ENCODE measurements at regions not wholly inside any gene's neighbourhood (a gene's known extent, or its start where the extent isn't known, plus 50 kb on each side); places are given as distances from the start of the nearest gene placed in this dataset.

GRCh38 chr7:24427048-24427447, 143.1 kb downstream of the NPY start:
- no peaks in the 10 kb centered on the region for H3K79me2 ChIP-seq (ENCODE audit: control insufficient read depth, insufficient read depth, low read length)
- ChIA-PET POLR2A (no interaction called here), CTCF (no interaction called here)
- no peak overlapping the region for H2AFZ ChIP-seq (ENCODE audit: insufficient read depth, low read depth, low read length, poor library complexity, severe bottlenecking)
- no peak overlapping the region for H3K27ac Mint-ChIP-seq
- WGBS (ENCODE audit: insufficient coverage) = 67% methylated on average over 1 of the region's 2 CpGs
- TF ChIP-seq EZH2 (IDR thresholded peaks at IDR 0.05; ENCODE audit: borderline replicate concordance, insufficient read depth, low read depth, low read length, poor library complexity, severe bottlenecking) = no peak
- no peak for TF ChIP-seq CTCF (IDR thresholded peaks at IDR 0.05)
- ATAC-seq (ENCODE audit: low read depth) = no peak
- no peaks in the 10 kb centered on the region for H3K4me1 Mint-ChIP-seq
- no peak overlapping the region for H3K9ac ChIP-seq (ENCODE audit: low read length)
- no peaks in the 10 kb centered on the region for H3K36me3 ChIP-seq (replicated peaks in 1 of 2; ENCODE audit: control extremely low read depth in 1 of 2, control insufficient read depth in 1 of 2, extremely low read depth in 1 of 2, insufficient read depth in 2 of 2, low read length in 1 of 2)
- no peak overlapping the region for H3K4me3 Mint-ChIP-seq
- peaks cover 2% of the 10 kb centered on the region for H3K9me3 Mint-ChIP-seq (ENCODE audit: insufficient read depth)
- H3K4me3 ChIP-seq (ENCODE audit: control extremely low read depth in 1 of 5, extremely low read depth in 1 of 5, insufficient read depth in 1 of 5, low read depth in 2 of 5, low read length in 4 of 5) = no peak overlapping the region
- no peaks in the 10 kb centered on the region for H3K4me1 ChIP-seq (ENCODE audit: control insufficient read depth in 2 of 2, insufficient read depth in 2 of 2, low read length in 2 of 2)
- no peak for DNase-seq
- peaks cover 12% of the 10 kb centered on the region for H3K27me3 Mint-ChIP-seq
- no peak overlapping the region for H3K27ac ChIP-seq (ENCODE audit: low read length in 2 of 2)
- no peak overlapping the region for H3K4me2 ChIP-seq (replicated peaks; ENCODE audit: low read depth, low read length, poor library complexity, severe bottlenecking)
- H4K20me1 ChIP-seq (ENCODE audit: control insufficient read depth, insufficient read depth, low read length, poor library complexity, severe bottlenecking) = no peaks in the 10 kb centered on the region
- intact Hi-C loops (cut with micrococcal nuclease) = no loop called here
- peaks cover 0 to 4% (median 0%) of the 10 kb centered on the region in 4 experiments for H3K27me3 ChIP-seq (replicated peaks in 1 of 4; ENCODE audit: control extremely low read depth in 1 of 4, control insufficient read depth in 3 of 4, insufficient read depth in 4 of 4, low read length in 3 of 4)
- H3K9me3 ChIP-seq (ENCODE audit: control extremely low read depth in 1 of 3, control insufficient read depth in 2 of 3, insufficient read depth in 1 of 3, low read length in 2 of 3) = peaks cover 0 to 12% (median 7%) of the 10 kb centered on the region in 3 donors

DNA sequence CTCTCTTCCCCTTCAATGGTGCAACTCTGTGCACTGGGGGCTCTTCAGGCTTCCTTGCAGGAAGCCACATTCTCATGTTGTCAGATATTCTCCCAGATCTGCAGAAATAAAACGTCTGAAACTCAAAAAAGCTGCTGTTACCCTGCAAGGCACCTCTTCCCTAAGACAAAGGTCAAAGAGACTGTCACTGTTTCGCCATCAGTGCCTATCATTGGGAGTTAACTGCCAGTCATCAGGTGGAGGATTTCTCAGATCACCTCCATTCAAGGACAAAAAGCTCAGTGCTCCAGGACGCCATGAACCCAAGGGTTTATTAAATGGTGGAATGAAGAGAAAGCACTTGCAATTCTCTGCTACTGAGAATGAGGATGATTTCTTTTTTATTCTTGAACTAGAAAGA, 144.6 kb upstream of the PALS2 start:
- intact Hi-C loops (cut with micrococcal nuclease) = no loop called here
- ChIA-PET CTCF (no interaction called here), POLR2A (no interaction called here)
- Mint-ChIP-seq H3K9me3 (ENCODE audit: insufficient read depth) (peaks cover 2% of the 10 kb centered on the region), H3K27me3 (peaks cover 12% of the 10 kb centered on the region), H3K4me1 (no peaks in the 10 kb centered on the region), H3K27ac (no peak overlapping the region), H3K4me3 (no peak overlapping the region)
- H3K9me3 ChIP-seq (ENCODE audit: control extremely low read depth in 1 of 3, control insufficient read depth in 2 of 3, insufficient read depth in 1 of 3, low read length in 2 of 3) = peaks cover 0 to 12% (median 7%) of the 10 kb centered on the region in 3 donors
- H2AFZ ChIP-seq (ENCODE audit: insufficient read depth, low read depth, low read length, poor library complexity, severe bottlenecking) = no peak overlapping the region
- H4K20me1 ChIP-seq (ENCODE audit: control insufficient read depth, insufficient read depth, low read length, poor library complexity, severe bottlenecking) = no peaks in the 10 kb centered on the region
- no peaks in the 10 kb centered on the region for H3K36me3 ChIP-seq (replicated peaks in 1 of 2; ENCODE audit: control extremely low read depth in 1 of 2, control insufficient read depth in 1 of 2, extremely low read depth in 1 of 2, insufficient read depth in 2 of 2, low read length in 1 of 2)
- no peak overlapping the region for H3K4me2 ChIP-seq (replicated peaks; ENCODE audit: low read depth, low read length, poor library complexity, severe bottlenecking)
- peaks cover 0 to 4% (median 0%) of the 10 kb centered on the region in 4 experiments for H3K27me3 ChIP-seq (replicated peaks in 1 of 4; ENCODE audit: control extremely low read depth in 1 of 4, control insufficient read depth in 3 of 4, insufficient read depth in 4 of 4, low read length in 3 of 4)
- no peaks in the 10 kb centered on the region for H3K79me2 ChIP-seq (ENCODE audit: control insufficient read depth, insufficient read depth, low read length)
- no peak for ATAC-seq (ENCODE audit: low read depth)
- WGBS (ENCODE audit: insufficient coverage) = 20% methylated on average over 1 of the region's 3 CpGs
- H3K27ac ChIP-seq (ENCODE audit: low read length in 2 of 2) = no peak overlapping the region
- no peak overlapping the region for H3K9ac ChIP-seq (ENCODE audit: low read length)
- DNase-seq = no peak
- TF ChIP-seq EZH2 (IDR thresholded peaks at IDR 0.05; ENCODE audit: borderline replicate concordance, insufficient read depth, low read depth, low read length, poor library complexity, severe bottlenecking) = no peak
- no peak for TF ChIP-seq CTCF (IDR thresholded peaks at IDR 0.05)
- H3K4me3 ChIP-seq (ENCODE audit: control extremely low read depth in 1 of 5, extremely low read depth in 1 of 5, insufficient read depth in 1 of 5, low read depth in 2 of 5, low read length in 4 of 5) = no peak overlapping the region
- no peaks in the 10 kb centered on the region for H3K4me1 ChIP-seq (ENCODE audit: control insufficient read depth in 2 of 2, insufficient read depth in 2 of 2, low read length in 2 of 2)

Measured in B cell (primary cell).